HFF-Myc (cell line): ENCODE measurements at regions not wholly inside any gene's neighbourhood (a gene's known extent, or its start where the extent isn't known, plus 50 kb on each side); places are given as distances from the start of the nearest gene placed in this dataset.

ENCODE experiments used
- DNase-seq: peaks from one replicate; pipeline ENCODE4 v3.0.0-alpha.2; 2011; ENCODE audit warnings: low read depth; ENCODE audit errors: extremely low read depth
- H3K4me3 ChIP-seq: replicated peaks from 2 replicates; pipeline ENCODE4 v1.5.1; 2011; ENCODE audit warnings: low read depth, mild to moderate bottlenecking, control low read depth, low read length
- CTCF ChIP-seq: IDR thresholded peaks from 2 replicates; pipeline ENCODE4 v1.5.1; 2012; ENCODE audit warnings: mild to moderate bottlenecking, low read depth, low read length, control low read depth; ENCODE audit errors: missing control alignments

- no peak for TF ChIP-seq CTCF
- no peak for DNase-seq
- no peak overlapping the region for H3K4me3 ChIP-seq
These were observed 123.1 kb upstream of the RASSF8 start for GRCh38 chr12:25835385-25835784.

GRCh38 chr12:25838007-25838406, 120.5 kb upstream of the RASSF8 start:
- H3K4me3 ChIP-seq: no peak overlapping the region
- TF ChIP-seq CTCF: no peak
- no peak for DNase-seq

- no peak for TF ChIP-seq CTCF
- DNase-seq: no peak
- no peak overlapping the region for H3K4me3 ChIP-seq
These were observed 119.0 kb upstream of the RASSF8 start for GRCh38 chr12:25839470-25839869.

GRCh38 chr12:25840678-25841465, 117.6 kb upstream of the RASSF8 start:
- no peak for DNase-seq
- no peak overlapping the region for H3K4me3 ChIP-seq
- no peak for TF ChIP-seq CTCF

- TF ChIP-seq CTCF: no peak
- H3K4me3 ChIP-seq: no peak overlapping the region
- DNase-seq: no peak
These were observed 116.2 kb upstream of the RASSF8 start for GRCh38 chr12:25842254-25842653.

- no peak for DNase-seq
- no peak for TF ChIP-seq CTCF
- no peak overlapping the region for H3K4me3 ChIP-seq
These were observed 114.5 kb upstream of the RASSF8 start for GRCh38 chr12:25843976-25844375.

- no peak for TF ChIP-seq CTCF
- H3K4me3 ChIP-seq: no peak overlapping the region
- no peak for DNase-seq
These were observed 113.1 kb upstream of the RASSF8 start for GRCh38 chr12:25845415-25845814.
